Transverse colon (tissue), 4 donors: ENCODE measurements at regions not wholly inside any gene's neighbourhood (a gene's known extent, or its start where the extent isn't known, plus 50 kb on each side); places are given as distances from the start of the nearest gene placed in this dataset.
"Not testable (repeated sequence)": the region's sequence is repeated elsewhere in the genome, so short reads cannot be mapped to it uniquely, and the experiment has no call there.

Experiments used
- DNase-seq: peaks from one replicate; pipeline ENCODE4 v3.0.0-alpha.2; 2019
- H3K27ac ChIP-seq, 4 donors: fragments of 200-600 bp; sonication (generic); 2 replicates each; pipeline ENCODE4 v1.5.1; 2016 to 2018; ENCODE audit warnings: inconsistent platforms in 4 of 4
- H3K27me3 ChIP-seq: fragments of 200-600 bp; sonication (generic); 2 replicates; pipeline ENCODE4 v1.5.1; 2017; ENCODE audit warnings: inconsistent platforms
- H3K36me3 ChIP-seq, 4 donors: fragments of 200-600 bp; sonication (generic); 2 replicates each; pipeline ENCODE4 v1.5.1; 2017 to 2019; ENCODE audit warnings: inconsistent platforms in 4 of 4
- H3K4me1 ChIP-seq, 4 donors: fragments of 200-600 bp; sonication (generic); 2 replicates each; pipeline ENCODE4 v1.5.1; 2017 to 2020; ENCODE audit warnings: inconsistent platforms in 4 of 4
- H3K4me3 ChIP-seq, 4 donors: fragments of 200-600 bp; sonication (generic); 1 replicate in 1 of 4; 2 replicates in 3 of 4; pipeline versions ENCODE4 v1.5.1 to v1.6.1; 2017 to 2019; ENCODE audit warnings: inconsistent platforms in 4 of 4
- H3K9me3 ChIP-seq, 2 donors: fragments of 200-600 bp; sonication (generic); 2 replicates each; pipeline ENCODE4 v1.5.1; 2017 to 2019; ENCODE audit warnings: inconsistent platforms in 2 of 2
- EP300 ChIP-seq: sonication (generic); formaldehyde crosslinking; IDR thresholded peaks from one replicate; pipeline ENCODE4 v1.6.1; 2017; ENCODE audit warnings: antibody characterized with exemption, low read depth
- POLR2A ChIP-seq: fragments of 450-650 bp; IDR thresholded peaks from one replicate; pipeline ENCODE4 v1.6.1; 2016; ENCODE audit warnings: antibody characterized with exemption, mild to moderate bottlenecking, moderate library complexity
- POLR2AphosphoS5 ChIP-seq, 3 donors: sonication (generic); formaldehyde crosslinking; IDR thresholded peaks; one replicate each; pipeline ENCODE4 v1.6.1; 2016; ENCODE audit warnings: antibody characterized with exemption in 3 of 3
- WGBS, 2 donors: methylation state at CpG; one replicate each; pipeline ENCODE4 v1.1.5; 2018; ENCODE audit warnings: low coverage in 1 of 2; 5-methylcytosine and 5-hydroxymethylcytosine counted together
- in situ Hi-C, 4 donors: fragments of 200-750 bp; cut with MboI; loops; one replicate each; pipeline versions ENCODE4 v1.15.0 to v1.15.1; 2017; ENCODE audit warnings: low sequenced_read_pairs in 3 of 4, low pct_ligation_motif_present in 1 of 4, low pct_unique_long_range_greater_than_20kb in 1 of 4
- intact Hi-C: fragments of 100-400 bp; cut with DNase I; formaldehyde crosslinking; loops from one replicate; pipeline ENCODE4 v1.15.1; 2023; ENCODE audit warnings: low total_unique reads
- TF ChIP-seq, protein P1 (sequence below), 5 experiments: fragments of 200-600 bp in 3 of 5; fragments of 450-650 bp in 2 of 5; sonication (generic) in 3 of 5; IDR thresholded peaks; 1 replicate in 2 of 5; 2 replicates in 3 of 5; pipeline ENCODE4 v1.5.1; 2016 to 2017; ENCODE audit warnings: antibody characterized with exemption in 5 of 5, inconsistent platforms in 3 of 5, mild to moderate bottlenecking in 2 of 5, moderate library complexity in 1 of 5

DNA sequence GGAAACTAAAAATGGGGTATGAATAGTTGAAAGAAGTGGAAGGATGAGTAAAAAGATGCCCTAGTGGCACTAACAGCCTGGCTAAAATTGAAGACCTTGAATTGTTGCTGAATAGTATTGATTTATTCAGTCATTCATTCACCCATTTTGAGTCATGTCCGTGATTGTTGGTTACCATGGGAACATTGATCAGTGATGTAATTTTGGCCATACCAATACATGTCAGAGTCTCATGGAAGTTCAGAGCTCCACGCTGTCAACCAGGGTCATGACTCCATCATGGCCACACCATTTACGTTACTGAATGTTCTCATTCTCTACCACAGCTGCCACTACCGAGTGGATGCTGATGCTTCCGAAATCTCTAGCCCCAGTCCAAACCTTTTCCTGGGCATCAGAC lies 62.5 kb upstream of the FOXE1 start:
- in situ Hi-C loops = no loop called here

DNA sequence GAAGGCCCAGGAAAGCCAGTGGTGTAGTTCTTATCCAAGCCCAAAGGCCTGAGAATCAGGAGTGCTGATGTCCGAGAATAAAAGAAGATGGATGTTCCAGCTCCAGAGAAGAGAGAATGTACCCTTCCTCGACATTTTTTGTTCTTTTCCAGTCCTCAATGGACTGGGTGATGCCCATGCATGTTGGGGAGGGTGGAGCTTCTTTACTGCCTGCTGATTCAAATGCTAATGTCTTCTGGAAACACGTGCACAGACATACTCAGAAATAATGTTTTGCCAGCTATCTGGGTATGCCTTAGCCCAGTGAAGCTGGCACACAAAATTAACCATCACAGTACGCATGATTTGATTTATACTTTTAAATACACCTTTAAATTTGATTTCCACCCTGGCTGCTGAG lies 61.5 kb upstream of the FOXE1 start:
- Histone ChIP-seq H3K4me3 (no peak overlapping the region), H3K36me3 (no peaks in the 10 kb centered on the region), H3K9me3 (no peaks in the 10 kb centered on the region), H3K27ac (no peak overlapping the region), H3K4me1 (no peaks in the 10 kb centered on the region), H3K27me3 (peaks cover 17% of the 10 kb centered on the region)
- in situ Hi-C loops (no loop called here), intact Hi-C loops (no loop called here)
- no peak for DNase-seq
- no peak for TF ChIP-seq POLR2AphosphoS5 (IDR thresholded peaks at IDR 0.05)
- no peak for TF ChIP-seq POLR2A
- no peak for TF ChIP-seq EP300
- TF ChIP-seq, protein P1, sequence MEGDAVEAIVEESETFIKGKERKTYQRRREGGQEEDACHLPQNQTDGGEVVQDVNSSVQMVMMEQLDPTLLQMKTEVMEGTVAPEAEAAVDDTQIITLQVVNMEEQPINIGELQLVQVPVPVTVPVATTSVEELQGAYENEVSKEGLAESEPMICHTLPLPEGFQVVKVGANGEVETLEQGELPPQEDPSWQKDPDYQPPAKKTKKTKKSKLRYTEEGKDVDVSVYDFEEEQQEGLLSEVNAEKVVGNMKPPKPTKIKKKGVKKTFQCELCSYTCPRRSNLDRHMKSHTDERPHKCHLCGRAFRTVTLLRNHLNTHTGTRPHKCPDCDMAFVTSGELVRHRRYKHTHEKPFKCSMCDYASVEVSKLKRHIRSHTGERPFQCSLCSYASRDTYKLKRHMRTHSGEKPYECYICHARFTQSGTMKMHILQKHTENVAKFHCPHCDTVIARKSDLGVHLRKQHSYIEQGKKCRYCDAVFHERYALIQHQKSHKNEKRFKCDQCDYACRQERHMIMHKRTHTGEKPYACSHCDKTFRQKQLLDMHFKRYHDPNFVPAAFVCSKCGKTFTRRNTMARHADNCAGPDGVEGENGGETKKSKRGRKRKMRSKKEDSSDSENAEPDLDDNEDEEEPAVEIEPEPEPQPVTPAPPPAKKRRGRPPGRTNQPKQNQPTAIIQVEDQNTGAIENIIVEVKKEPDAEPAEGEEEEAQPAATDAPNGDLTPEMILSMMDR (IDR thresholded peaks at IDR 0.05) = no peak
- 60 to 65% methylated on average over 3 to 4 of the region's 4 CpGs for WGBS, 2 donors

More for the DNA sequence above, 62.5 kb upstream of the FOXE1 start:
- 88 to 92% methylated on average over 3 to 5 of the region's 5 CpGs for WGBS, 2 donors
- H3K27me3 ChIP-seq = peaks cover 17% of the 10 kb centered on the region
- H3K27ac ChIP-seq = no peak overlapping the region
- H3K36me3 ChIP-seq = no peaks in the 10 kb centered on the region
- no peaks in the 10 kb centered on the region for H3K4me1 ChIP-seq
- DNase-seq = no peak
- intact Hi-C loops = no loop called here
- H3K9me3 ChIP-seq = no peaks in the 10 kb centered on the region
- no peak overlapping the region for H3K4me3 ChIP-seq
- TF ChIP-seq POLR2AphosphoS5 (IDR thresholded peaks at IDR 0.05) = no peak

DNA sequence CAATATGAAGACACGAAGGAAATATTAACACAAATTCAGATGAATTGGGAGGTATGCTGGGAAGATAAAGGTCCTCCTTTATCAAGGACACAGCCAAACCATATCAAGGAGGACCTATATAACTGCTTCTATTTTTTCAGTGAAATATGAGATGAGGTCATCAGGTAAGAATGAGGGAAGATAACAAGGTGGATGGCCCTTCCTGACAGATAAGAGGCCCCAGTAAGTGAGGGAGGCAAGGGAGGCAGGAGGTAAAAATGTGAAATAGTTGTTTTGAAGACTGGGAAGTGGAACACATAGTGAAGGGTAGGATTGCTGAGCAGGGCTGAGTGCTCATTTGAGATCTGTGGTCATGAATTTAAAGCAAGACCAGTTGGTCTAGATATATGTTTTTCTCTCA lies 60.0 kb upstream of the FOXE1 start:
- TF ChIP-seq POLR2AphosphoS5 (IDR thresholded peaks at IDR 0.05) (no peak), EP300 (no peak), POLR2A (no peak)
- TF ChIP-seq, protein P1 (IDR thresholded peaks at IDR 0.05) = no peak
- in situ Hi-C loops (no loop called here), intact Hi-C loops (no loop called here)
- H3K36me3 ChIP-seq = no peaks in the 10 kb centered on the region
- peaks cover 24% of the 10 kb centered on the region for H3K27me3 ChIP-seq
- no peak for DNase-seq
- H3K9me3 ChIP-seq = no peaks in the 10 kb centered on the region
- WGBS, 2 donors = 71 to 100% methylated on average over 1 of the region's 1 CpG
- no peak overlapping the region for H3K27ac ChIP-seq
- no peaks in the 10 kb centered on the region for H3K4me1 ChIP-seq
- H3K4me3 ChIP-seq = no peak overlapping the region

DNA sequence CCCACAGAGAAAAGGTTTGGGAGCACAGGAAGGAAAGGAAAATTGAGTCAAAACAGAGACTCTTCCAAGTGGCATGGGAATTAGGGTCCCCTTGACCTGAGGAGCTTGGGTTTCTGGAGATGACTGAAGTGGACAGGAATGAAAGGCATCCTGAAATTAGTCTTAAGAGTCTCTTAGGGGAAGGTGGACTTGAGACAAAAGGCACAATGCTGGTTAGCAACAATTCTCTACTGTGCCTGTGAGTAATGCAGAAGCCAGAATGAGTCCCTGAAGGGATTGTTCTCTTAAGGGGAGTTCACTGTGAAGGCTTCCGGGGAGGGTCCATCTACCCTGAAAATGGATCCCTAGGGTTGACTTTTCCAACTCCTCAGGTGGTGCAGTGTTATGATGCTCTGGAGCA lies 58.4 kb upstream of the FOXE1 start:
- no peak for DNase-seq
- TF ChIP-seq POLR2A = no peak
- TF ChIP-seq, protein P1 (IDR thresholded peaks at IDR 0.05) = no peak
- no peak for TF ChIP-seq EP300
- no peak for TF ChIP-seq POLR2AphosphoS5 (IDR thresholded peaks at IDR 0.05)
- Histone ChIP-seq H3K9me3 (no peaks in the 10 kb centered on the region), H3K27me3 (peaks cover 31% of the 10 kb centered on the region), H3K27ac (no peak overlapping the region), H3K4me1 (no peaks in the 10 kb centered on the region), H3K4me3 (no peak overlapping the region), H3K36me3 (no peaks in the 10 kb centered on the region)
- 86% methylated on average over 1 of the region's 1 CpG; no CpG with 5 or more reads in 1 of the 2 donors for WGBS, 2 donors
- in situ Hi-C loops = no loop called here
- intact Hi-C loops = no loop called here

DNA sequence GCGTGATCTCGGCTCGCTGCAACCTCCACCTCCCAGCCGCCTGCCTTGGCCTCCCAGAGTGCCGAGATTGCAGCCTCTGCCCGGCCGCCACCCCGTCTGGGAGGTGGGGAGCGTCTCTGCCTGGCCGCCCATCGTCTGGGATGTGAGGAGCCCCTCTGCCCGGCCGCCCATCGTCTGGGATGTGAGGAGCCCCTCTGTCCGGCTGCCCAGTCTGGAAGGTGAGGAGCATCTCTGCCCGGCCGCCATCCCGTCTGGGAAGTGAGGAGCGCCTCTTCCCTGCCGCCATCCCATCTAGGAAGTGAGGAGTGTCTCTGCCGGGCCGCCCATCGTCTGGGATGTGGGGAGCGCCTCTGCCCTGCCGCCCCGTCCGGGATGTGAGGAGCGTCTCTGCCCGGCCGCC lies 56.9 kb upstream of the FOXE1 start:
- H3K4me3 ChIP-seq, intact Hi-C loops, in situ Hi-C loops, H3K27ac ChIP-seq, H3K4me1 ChIP-seq, DNase-seq, H3K9me3 ChIP-seq, H3K36me3 ChIP-seq: not testable (repeated sequence)
- no CpG with 5 or more reads among the region's 30 CpGs for WGBS, 2 donors
- H3K27me3 ChIP-seq = peaks cover 29% of the 10 kb centered on the region
